K562 (cell line): ENCODE measurements at regions not wholly inside any gene's neighbourhood (a gene's known extent, or its start where the extent isn't known, plus 50 kb on each side); places are given as distances from the start of the nearest gene placed in this dataset.

Source experiments
- ATAC-seq: fragments of 200-7000 bp; cut with Tn5 transposase; 3 replicates; pipeline ENCODE4 v1.9.1; 2020; ENCODE audit warnings: moderate library complexity
- BruUV-seq: library from RNA; stranded (reverse); fragments of 400-500 nt; replicated peaks from 2 replicates; lab custom pipeline; 2021; lab: Mats Ljungman, UMichigan
- CTCF ChIA-PET: fragments of 300-600 bp; formaldehyde crosslinking; extraction: SDS; loops from one replicate; lab custom pipeline; 2021; ENCODE audit warnings: low intra/inter-chr PET ratio; lab: Yijun Ruan, JAX
- POLR2A ChIA-PET: fragments of 300-600, 350-650 bp; sonication (Branson Sonifier 250); formaldehyde crosslinking; extraction: SDS; loops from one replicate; lab custom pipeline; 2021; ENCODE audit warnings: antibody characterized with exemption, inconsistent platforms; lab: Yijun Ruan, JAX
- DNase-seq, 4 experiments: peaks; one replicate each; pipeline versions ENCODE4 v3.0.0 to v3.0.0-alpha.2; 2011 to 2018; ENCODE audit warnings: low spot score in 3 of 4, mixed read lengths in 3 of 4; ENCODE audit errors: extremely low read depth in 1 of 4
- FAIRE-seq: peaks from 2 replicates; lab custom pipeline; 2011; peaks lifted over from hg19 to GRCh38; lab: Jason Lieb, UNC
- H2AFZ ChIP-seq: 2 replicates; pipeline ENCODE4 v1.6.0; 2011; ENCODE audit warnings: low read depth, low read length, control low read depth, inconsistent platforms
- H3K27ac ChIP-seq: fragments of 200-600 bp; 3 replicates; pipeline ENCODE4 v1.8.0; 2011; ENCODE audit warnings: low read depth, mild to moderate bottlenecking, control low read depth, inconsistent platforms, low read length, moderate library complexity, mixed read lengths; ENCODE audit errors: extremely low read depth
- H3K27me3 ChIP-seq, 2 experiments: fragments of 300-600 bp in 1 of 2; 2 replicates in 1 of 2; 3 replicates in 1 of 2; pipeline versions ENCODE4 v1.6.0 to v1.8.0; 2011; ENCODE audit warnings: inconsistent platforms in 2 of 2, low read length in 2 of 2, mild to moderate bottlenecking in 1 of 2, mixed read lengths in 1 of 2, moderate library complexity in 1 of 2; ENCODE audit not compliant: control insufficient read depth in 2 of 2, insufficient read depth in 2 of 2
- H3K36me3 ChIP-seq: fragments of 300-600 bp; 3 replicates; pipeline ENCODE4 v1.8.0; 2011; ENCODE audit warnings: mild to moderate bottlenecking, low read length, inconsistent platforms; ENCODE audit not compliant: control insufficient read depth, insufficient read depth
- H3K4me1 ChIP-seq, 2 experiments: fragments of 200-600 bp in 1 of 2; replicated peaks in 1 of 2; 2 replicates in 1 of 2; 3 replicates in 1 of 2; pipeline versions ENCODE4 v1.5.1 to v1.8.0; 2011; ENCODE audit warnings: inconsistent platforms in 2 of 2, low read length in 2 of 2, mild to moderate bottlenecking in 1 of 2, mixed read lengths in 1 of 2, moderate library complexity in 1 of 2; ENCODE audit not compliant: control insufficient read depth in 2 of 2, insufficient read depth in 2 of 2
- H3K4me2 ChIP-seq: 2 replicates; pipeline ENCODE4 v1.6.1; 2011; ENCODE audit warnings: low read length, control low read depth, inconsistent platforms, mixed read lengths; ENCODE audit not compliant: insufficient read depth
- H3K4me3 ChIP-seq: fragments of 200-600 bp; sonication (generic), shearing (Covaris generic); 2 replicates; pipeline ENCODE4 v1.5.1; 2016; ENCODE audit warnings: control low read depth, inconsistent platforms
- H3K79me2 ChIP-seq: fragments of 200-600 bp; 3 replicates; pipeline ENCODE4 v1.8.0; 2011; ENCODE audit warnings: low read length, inconsistent platforms; ENCODE audit not compliant: control insufficient read depth, insufficient read depth
- H3K9ac ChIP-seq, 2 experiments: 2 replicates each; pipeline versions ENCODE4 v1.6.0 to v1.6.1; 2011; ENCODE audit warnings: low read depth in 2 of 2, low read length in 2 of 2, control low read depth in 1 of 2, inconsistent platforms in 1 of 2, mild to moderate bottlenecking in 1 of 2, mixed read lengths in 1 of 2; ENCODE audit not compliant: insufficient read depth in 1 of 2
- H3K9me1 ChIP-seq: one replicate; pipeline ENCODE4 v1.6.0; 2011; ENCODE audit warnings: inconsistent platforms, mild to moderate bottlenecking, low read length, moderate library complexity; ENCODE audit not compliant: control insufficient read depth, insufficient read depth
- H3K9me3 ChIP-seq: replicated peaks from 2 replicates; pipeline ENCODE4 v1.5.1; 2011; ENCODE audit warnings: low read depth, low read length, inconsistent platforms; ENCODE audit not compliant: control insufficient read depth, insufficient read depth
- H4K20me1 ChIP-seq: replicated peaks from 2 replicates; pipeline ENCODE4 v1.6.1; 2011; ENCODE audit warnings: low read length, inconsistent platforms, mixed read lengths; ENCODE audit not compliant: control insufficient read depth, insufficient read depth
- FIP1L1 ChIP-seq: fragments of 200-400 bp; formaldehyde crosslinking; IDR thresholded peaks from 2 replicates; pipeline ENCODE4 v1.6.1; 2018; ENCODE audit warnings: mild to moderate bottlenecking, low read depth, low read length; ENCODE audit not compliant: poor library complexity, severe bottlenecking
- NCOR1 ChIP-seq: fragments of 450-650 bp; IDR thresholded peaks from 2 replicates; pipeline ENCODE4 v1.6.1; 2016; ENCODE audit warnings: mild to moderate bottlenecking, moderate library complexity
- PHB2 ChIP-seq: fragments of 450-650 bp; IDR thresholded peaks from 2 replicates; pipeline ENCODE4 v1.6.1; 2017; ENCODE audit warnings: low read depth
- SMAD2 ChIP-seq: fragments of 150-350 bp; IDR thresholded peaks from 2 replicates; pipeline ENCODE4 v1.6.1; 2014; ENCODE audit warnings: low read depth, mild to moderate bottlenecking, low read length
- SMC3 ChIP-seq: conservative IDR thresholded peaks from 2 replicates; pipeline ENCODE4 v1.6.1; 2011; ENCODE audit warnings: low read depth, low read length, improper control_type of control experiment; ENCODE audit not compliant: insufficient read depth
- SRSF9 ChIP-seq: fragments of 200-400 bp; formaldehyde crosslinking; IDR thresholded peaks from 2 replicates; pipeline ENCODE4 v1.6.1; 2017; ENCODE audit warnings: low read depth, low read length, borderline replicate concordance
- WGBS: fragments of 100-300 bp; shearing (Covaris generic); methylation state at CpG from one replicate; pipeline ENCODE4 v1.1.6; 2016; ENCODE audit warnings: low coverage, mixed read lengths; ENCODE audit not compliant: insufficient coverage; ENCODE audit errors: missing lambda C conversion rate; 5-methylcytosine and 5-hydroxymethylcytosine counted together
- in situ Hi-C: fragments of 300-500 bp; cut with MboI; formaldehyde crosslinking; loops from 4 replicates; pipeline ENCODE4 v1.15.0; 2018; ENCODE audit warnings: inconsistent platforms, mixed read lengths
- intact Hi-C: fragments of 100-400 bp; cut with micrococcal nuclease; formaldehyde crosslinking; loops from 2 replicates; pipeline ENCODE4 v1.14.2; 2022
- TF ChIP-seq, protein P1 (sequence below): sonication (generic); formaldehyde crosslinking; IDR thresholded peaks from 2 replicates; pipeline ENCODE4 v1.8.0; 2022; ENCODE audit warnings: mild to moderate bottlenecking, missing genetic modification reagents, borderline replicate concordance
- TF ChIP-seq, protein P2 (sequence below): sonication (generic); formaldehyde crosslinking; IDR thresholded peaks from 2 replicates; pipeline ENCODE4 v1.8.0; 2022; ENCODE audit warnings: missing genetic modification reagents, mild to moderate bottlenecking, moderate library complexity, borderline replicate concordance
- TF ChIP-seq, protein P3 (sequence below): fragments of 450-650 bp; formaldehyde crosslinking; IDR thresholded peaks from 2 replicates; pipeline ENCODE4 v1.4.0; 2022; ENCODE audit warnings: mild to moderate bottlenecking, moderate library complexity

DNA sequence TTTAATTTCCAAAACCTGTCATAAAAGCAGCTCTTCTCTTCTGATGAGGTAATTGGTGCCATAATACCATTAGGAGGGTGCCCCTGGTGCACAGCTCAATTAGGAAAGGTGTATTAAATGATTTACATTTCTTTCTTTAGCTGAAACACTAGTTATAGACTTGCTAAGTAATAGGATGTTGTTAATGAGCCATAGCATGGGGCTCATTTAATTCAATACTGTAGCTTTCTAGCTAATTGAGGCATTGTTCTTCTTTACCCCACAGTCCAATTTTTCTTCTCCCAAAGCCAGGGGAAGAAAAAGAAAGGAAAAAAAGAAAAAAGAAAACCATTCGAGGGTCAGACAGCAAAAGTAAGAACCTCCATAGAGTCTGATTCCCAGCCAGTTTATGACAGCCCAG is 164.0 kb upstream of the HES1 start:
- 21% methylated on average over 1 of the region's 1 CpG for WGBS
- intact Hi-C loops: loop anchor here (10.0 kb wide), 1 partner anchor 163 kb away; the partner anchor contains the start of gene HES1
- ATAC-seq (no peak), DNase-seq (no peak), FAIRE-seq (no peak)
- no peaks in the 10 kb centered on the region for H4K20me1 ChIP-seq
- no TSS peak for BruUV-seq
- in situ Hi-C loops: no loop called here
- no peak overlapping the region for H3K27ac ChIP-seq
- H3K27me3 ChIP-seq: no peaks in the 10 kb centered on the region
- H3K4me1 ChIP-seq: peaks cover 6 to 19% of the 10 kb centered on the region in 2 experiments; a peak in 4 of 5 replicates
- TF ChIP-seq, protein P1, sequence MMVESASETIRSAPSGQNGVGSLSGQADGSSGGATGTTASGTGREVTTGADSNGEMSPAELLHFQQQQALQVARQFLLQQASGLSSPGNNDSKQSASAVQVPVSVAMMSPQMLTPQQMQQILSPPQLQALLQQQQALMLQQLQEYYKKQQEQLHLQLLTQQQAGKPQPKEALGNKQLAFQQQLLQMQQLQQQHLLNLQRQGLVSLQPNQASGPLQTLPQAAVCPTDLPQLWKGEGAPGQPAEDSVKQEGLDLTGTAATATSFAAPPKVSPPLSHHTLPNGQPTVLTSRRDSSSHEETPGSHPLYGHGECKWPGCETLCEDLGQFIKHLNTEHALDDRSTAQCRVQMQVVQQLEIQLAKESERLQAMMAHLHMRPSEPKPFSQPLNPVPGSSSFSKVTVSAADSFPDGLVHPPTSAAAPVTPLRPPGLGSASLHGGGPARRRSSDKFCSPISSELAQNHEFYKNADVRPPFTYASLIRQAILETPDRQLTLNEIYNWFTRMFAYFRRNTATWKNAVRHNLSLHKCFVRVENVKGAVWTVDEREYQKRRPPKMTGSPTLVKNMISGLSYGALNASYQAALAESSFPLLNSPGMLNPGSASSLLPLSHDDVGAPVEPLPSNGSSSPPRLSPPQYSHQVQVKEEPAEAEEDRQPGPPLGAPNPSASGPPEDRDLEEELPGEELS (CRISPR knock-in tag): no peak
- TF ChIP-seq PHB2: no peak
- no peak for TF ChIP-seq SRSF9
- TF ChIP-seq SMAD2: no peak
- no peak for TF ChIP-seq FIP1L1
- TF ChIP-seq NCOR1: no peak
- TF ChIP-seq, protein P2, sequence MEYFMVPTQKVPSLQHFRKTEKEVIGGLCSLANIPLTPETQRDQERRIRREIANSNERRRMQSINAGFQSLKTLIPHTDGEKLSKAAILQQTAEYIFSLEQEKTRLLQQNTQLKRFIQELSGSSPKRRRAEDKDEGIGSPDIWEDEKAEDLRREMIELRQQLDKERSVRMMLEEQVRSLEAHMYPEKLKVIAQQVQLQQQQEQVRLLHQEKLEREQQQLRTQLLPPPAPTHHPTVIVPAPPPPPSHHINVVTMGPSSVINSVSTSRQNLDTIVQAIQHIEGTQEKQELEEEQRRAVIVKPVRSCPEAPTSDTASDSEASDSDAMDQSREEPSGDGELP (CRISPR knock-in tag): no peak
- TF ChIP-seq SMC3: no peak
- TF ChIP-seq, protein P3, sequence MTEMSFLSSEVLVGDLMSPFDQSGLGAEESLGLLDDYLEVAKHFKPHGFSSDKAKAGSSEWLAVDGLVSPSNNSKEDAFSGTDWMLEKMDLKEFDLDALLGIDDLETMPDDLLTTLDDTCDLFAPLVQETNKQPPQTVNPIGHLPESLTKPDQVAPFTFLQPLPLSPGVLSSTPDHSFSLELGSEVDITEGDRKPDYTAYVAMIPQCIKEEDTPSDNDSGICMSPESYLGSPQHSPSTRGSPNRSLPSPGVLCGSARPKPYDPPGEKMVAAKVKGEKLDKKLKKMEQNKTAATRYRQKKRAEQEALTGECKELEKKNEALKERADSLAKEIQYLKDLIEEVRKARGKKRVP: no peak
- no peak overlapping the region for H2AFZ ChIP-seq
- H3K79me2 ChIP-seq: no peaks in the 10 kb centered on the region
- no peaks in the 10 kb centered on the region for H3K9me3 ChIP-seq
- ChIA-PET POLR2A (interaction anchor here (0.5 to 1.4 kb wide), 4 partner anchors 9 to 184 kb away, joined by 3 to 6 read pairs (median 4); no protein-coding TSS in a partner anchor), CTCF (no interaction called here)
- H3K9ac ChIP-seq: no peak overlapping the region
- no peak overlapping the region for H3K4me3 ChIP-seq
- no peaks in the 10 kb centered on the region for H3K36me3 ChIP-seq
- H3K9me1 ChIP-seq: no peaks in the 10 kb centered on the region
- H3K4me2 ChIP-seq: no peak overlapping the region
